ENCODE measurements at regions not wholly inside any gene's neighbourhood (a gene's known extent, or its start where the extent isn't known, plus 50 kb on each side); places are given as distances from the start of the nearest gene placed in this dataset.
"Not testable (repeated sequence)": the region's sequence is repeated elsewhere in the genome, so short reads cannot be mapped to it uniquely, and the experiment has no call there.

DNA sequence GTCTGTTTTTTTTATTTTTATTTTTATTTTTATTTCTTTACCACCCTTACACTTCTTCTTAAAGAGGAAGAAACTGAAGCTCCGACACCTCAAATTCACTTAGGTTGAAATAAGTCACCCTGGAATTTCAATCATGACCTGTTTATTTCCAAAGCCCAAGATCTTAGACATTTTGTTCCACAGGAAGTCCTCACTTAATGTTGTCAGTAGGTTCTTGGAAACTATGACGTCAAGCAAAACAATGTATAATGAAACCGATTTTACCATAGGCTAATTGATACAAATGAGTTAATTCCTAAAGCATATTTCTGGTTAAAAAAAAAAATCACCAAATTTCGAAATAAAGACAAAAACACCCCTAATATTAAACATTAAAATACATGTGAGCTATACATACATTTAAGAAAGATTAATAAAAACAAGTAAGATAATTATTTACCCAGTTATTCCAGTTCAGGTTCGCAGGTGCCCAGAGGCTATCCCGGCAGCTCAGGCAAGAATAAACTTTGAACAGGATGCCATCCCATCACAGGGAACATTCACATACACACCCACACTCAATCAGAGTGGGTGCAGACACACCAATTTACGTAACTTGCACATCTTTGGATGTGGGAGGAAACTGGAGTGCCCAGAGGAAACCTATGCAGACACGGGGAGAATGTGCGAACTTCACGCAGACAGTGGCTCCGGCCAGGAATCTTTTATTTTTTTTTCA, 391.0 kb downstream of the RAP2B start:
- no peak overlapping the region for H3K27ac ChIP-seq (ENCODE audit: low read depth, low read length)

DNA sequence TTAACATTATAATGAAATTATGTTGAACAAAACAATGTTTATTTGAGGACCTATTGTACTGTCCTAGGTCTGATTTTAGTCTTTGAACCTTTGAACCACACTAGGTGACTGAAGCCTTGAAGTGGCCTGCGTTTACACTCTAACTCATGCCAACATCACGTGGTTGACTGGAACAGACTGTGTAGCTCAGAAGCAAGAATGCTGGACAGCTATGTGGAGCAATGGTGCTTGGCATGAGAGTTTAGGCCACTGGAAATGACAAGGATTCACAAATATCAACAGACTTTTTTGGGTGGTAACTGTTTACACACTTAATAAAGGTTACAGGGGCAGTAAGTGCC, 391.5 kb downstream of the RAP2B start:
- 0 out of 2 replicates have a peak, but pooled peaks cover 3% of the 10 kb centered on the region for H3K4me1 ChIP-seq (ENCODE audit: control insufficient read depth, low read length)
- no peaks in the 10 kb centered on the region for H3K27me3 ChIP-seq (ENCODE audit: control insufficient read depth, low read length)
- TF ChIP-seq, protein P1, sequence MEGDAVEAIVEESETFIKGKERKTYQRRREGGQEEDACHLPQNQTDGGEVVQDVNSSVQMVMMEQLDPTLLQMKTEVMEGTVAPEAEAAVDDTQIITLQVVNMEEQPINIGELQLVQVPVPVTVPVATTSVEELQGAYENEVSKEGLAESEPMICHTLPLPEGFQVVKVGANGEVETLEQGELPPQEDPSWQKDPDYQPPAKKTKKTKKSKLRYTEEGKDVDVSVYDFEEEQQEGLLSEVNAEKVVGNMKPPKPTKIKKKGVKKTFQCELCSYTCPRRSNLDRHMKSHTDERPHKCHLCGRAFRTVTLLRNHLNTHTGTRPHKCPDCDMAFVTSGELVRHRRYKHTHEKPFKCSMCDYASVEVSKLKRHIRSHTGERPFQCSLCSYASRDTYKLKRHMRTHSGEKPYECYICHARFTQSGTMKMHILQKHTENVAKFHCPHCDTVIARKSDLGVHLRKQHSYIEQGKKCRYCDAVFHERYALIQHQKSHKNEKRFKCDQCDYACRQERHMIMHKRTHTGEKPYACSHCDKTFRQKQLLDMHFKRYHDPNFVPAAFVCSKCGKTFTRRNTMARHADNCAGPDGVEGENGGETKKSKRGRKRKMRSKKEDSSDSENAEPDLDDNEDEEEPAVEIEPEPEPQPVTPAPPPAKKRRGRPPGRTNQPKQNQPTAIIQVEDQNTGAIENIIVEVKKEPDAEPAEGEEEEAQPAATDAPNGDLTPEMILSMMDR (IDR thresholded peaks at IDR 0.05; ENCODE audit: low read depth, low read length, poor library complexity, severe bottlenecking): no peak
- TF ChIP-seq EZH2phosphoT487 (IDR thresholded peaks at IDR 0.05; ENCODE audit: borderline replicate concordance, low read length): no peak
- H3K4me3 ChIP-seq (ENCODE audit: low read length): no peak overlapping the region
- no peaks in the 10 kb centered on the region for H3F3A ChIP-seq (ENCODE audit: control insufficient read depth, insufficient read depth)
- H3K36me3 ChIP-seq (ENCODE audit: control insufficient read depth, low read length): no peaks in the 10 kb centered on the region
- H3K4me2 ChIP-seq (ENCODE audit: low read length): no peak overlapping the region
- H3K9me3 ChIP-seq (ENCODE audit: control insufficient read depth, insufficient read depth, low read length): no peaks in the 10 kb centered on the region
- H3K27ac ChIP-seq (ENCODE audit: low read depth, low read length): no peak overlapping the region
- no peaks in the 10 kb centered on the region; the same call in 1 of the 2 replicates for H3K9me2 ChIP-seq (replicated peaks; ENCODE audit: control insufficient read depth, low read length)
- H4K20me1 ChIP-seq (ENCODE audit: control insufficient read depth, insufficient read depth, low read depth, low read length): no peaks in the 10 kb centered on the region
- H3K79me2 ChIP-seq (ENCODE audit: control insufficient read depth, low read length): no peaks in the 10 kb centered on the region

More for the DNA sequence above, 391.0 kb downstream of the RAP2B start:
- H3K4me2 ChIP-seq (ENCODE audit: low read length): no peak overlapping the region
- no peaks in the 10 kb centered on the region for H3K27me3 ChIP-seq (ENCODE audit: control insufficient read depth, low read length)
- H3K9me2 ChIP-seq (replicated peaks; ENCODE audit: control insufficient read depth, low read length): no peaks in the 10 kb centered on the region; the same call in 1 of the 2 replicates
- TF ChIP-seq EZH2phosphoT487 (IDR thresholded peaks at IDR 0.05; ENCODE audit: borderline replicate concordance, low read length): no peak
- TF ChIP-seq, protein P1 (IDR thresholded peaks at IDR 0.05; ENCODE audit: low read depth, low read length, poor library complexity, severe bottlenecking): no peak
- H3K79me2 ChIP-seq (ENCODE audit: control insufficient read depth, low read length): no peaks in the 10 kb centered on the region
- no peaks in the 10 kb centered on the region for H3K36me3 ChIP-seq (ENCODE audit: control insufficient read depth, low read length)
- no peaks in the 10 kb centered on the region for H3F3A ChIP-seq (ENCODE audit: control insufficient read depth, insufficient read depth)
- H3K9me3 ChIP-seq (ENCODE audit: control insufficient read depth, insufficient read depth, low read length): no peaks in the 10 kb centered on the region
- no peaks in the 10 kb centered on the region for H4K20me1 ChIP-seq (ENCODE audit: control insufficient read depth, insufficient read depth, low read depth, low read length)
- H3K4me3 ChIP-seq (ENCODE audit: low read length): no peak overlapping the region
- H3K4me1 ChIP-seq (ENCODE audit: control insufficient read depth, low read length): 0 out of 2 replicates have a peak, but pooled peaks cover 3% of the 10 kb centered on the region

DNA sequence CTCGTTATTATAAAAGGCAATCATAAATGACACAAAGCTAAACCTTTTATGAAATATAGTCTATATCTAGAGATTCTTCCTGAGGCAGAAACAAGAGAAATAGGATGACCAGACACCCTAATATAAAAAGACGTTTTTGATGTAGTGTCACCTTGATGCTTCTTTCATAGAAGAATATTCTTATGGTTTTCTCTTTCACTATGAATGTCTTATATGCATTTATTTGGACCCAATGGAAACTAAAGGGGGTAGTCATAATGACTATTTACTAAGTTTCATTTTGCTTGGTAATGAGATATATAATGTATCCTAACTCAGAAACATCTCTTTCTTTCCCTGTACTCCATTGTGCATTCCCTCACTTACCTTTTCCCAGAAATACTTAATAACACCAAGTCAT, 393.9 kb downstream of the RAP2B start:
- Histone ChIP-seq H3K9me2 (replicated peaks; ENCODE audit: control insufficient read depth, low read length) (no peaks in the 10 kb centered on the region; the same call in 1 of the 2 replicates), H3K9me3 (ENCODE audit: control insufficient read depth, insufficient read depth, low read length) (peaks cover 3% of the 10 kb centered on the region; the same call in 1 of the 2 replicates), H3K4me1 (ENCODE audit: control insufficient read depth, low read length) (no peaks in the 10 kb centered on the region), H4K20me1 (ENCODE audit: control insufficient read depth, insufficient read depth, low read depth, low read length) (no peaks in the 10 kb centered on the region), H3K4me2 (ENCODE audit: low read length) (no peak overlapping the region), H3K36me3 (ENCODE audit: control insufficient read depth, low read length) (no peaks in the 10 kb centered on the region), H3K4me3 (ENCODE audit: low read length) (no peak overlapping the region), H3K79me2 (ENCODE audit: control insufficient read depth, low read length) (no peaks in the 10 kb centered on the region), H3K27me3 (ENCODE audit: control insufficient read depth, low read length) (no peaks in the 10 kb centered on the region), H3K27ac (ENCODE audit: low read depth, low read length) (no peak overlapping the region), H3F3A (ENCODE audit: control insufficient read depth, insufficient read depth) (no peaks in the 10 kb centered on the region)
- TF ChIP-seq, protein P1 (IDR thresholded peaks at IDR 0.05; ENCODE audit: low read depth, low read length, poor library complexity, severe bottlenecking): no peak
- TF ChIP-seq EZH2phosphoT487 (IDR thresholded peaks at IDR 0.05; ENCODE audit: borderline replicate concordance, low read length): no peak

DNA sequence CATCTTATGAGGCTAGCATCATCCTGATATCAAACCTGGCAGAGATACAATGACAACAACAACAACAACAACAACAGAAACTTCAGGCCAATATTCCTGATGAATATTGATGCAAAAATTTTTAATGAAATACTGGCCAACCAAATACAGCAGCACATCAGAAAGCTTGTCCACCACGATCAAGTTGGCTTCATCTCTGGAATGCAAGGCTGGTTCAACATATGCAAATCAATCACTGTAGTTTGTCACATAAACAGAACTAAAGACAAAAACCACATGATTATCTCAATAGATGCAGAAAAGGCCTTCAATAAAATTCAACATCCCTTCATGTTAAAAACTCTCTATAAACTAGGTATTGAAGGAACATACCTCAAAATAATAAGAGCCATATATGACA, 397.3 kb downstream of the RAP2B start:
- H3K9me2 ChIP-seq (replicated peaks; ENCODE audit: control insufficient read depth, low read length): not testable (repeated sequence)

More for the DNA sequence above, 397.3 kb downstream of the RAP2B start:
- not testable (repeated sequence) for H3K27me3 ChIP-seq (ENCODE audit: control insufficient read depth, low read length); H3K4me3 ChIP-seq (ENCODE audit: low read length); H3F3A ChIP-seq (ENCODE audit: control insufficient read depth, insufficient read depth); H3K79me2 ChIP-seq (ENCODE audit: control insufficient read depth, low read length); H3K4me1 ChIP-seq (ENCODE audit: control insufficient read depth, low read length); H3K4me2 ChIP-seq (ENCODE audit: low read length); H3K36me3 ChIP-seq (ENCODE audit: control insufficient read depth, low read length); H3K9me3 ChIP-seq (ENCODE audit: control insufficient read depth, insufficient read depth, low read length); H4K20me1 ChIP-seq (ENCODE audit: control insufficient read depth, insufficient read depth, low read depth, low read length); H3K27ac ChIP-seq (ENCODE audit: low read depth, low read length)
